NOMO-1 (cell line): ENCODE measurements at regions not wholly inside any gene's neighbourhood (a gene's known extent, or its start where the extent isn't known, plus 50 kb on each side); places are given as distances from the start of the nearest gene placed in this dataset.

Experiments used
- DNase-seq, 2 experiments: peaks; one replicate each; lab custom pipeline; 2025; ENCODE audit not compliant: unreplicated experiment in 2 of 2; lab: John Stamatoyannopoulos, UW

DNA sequence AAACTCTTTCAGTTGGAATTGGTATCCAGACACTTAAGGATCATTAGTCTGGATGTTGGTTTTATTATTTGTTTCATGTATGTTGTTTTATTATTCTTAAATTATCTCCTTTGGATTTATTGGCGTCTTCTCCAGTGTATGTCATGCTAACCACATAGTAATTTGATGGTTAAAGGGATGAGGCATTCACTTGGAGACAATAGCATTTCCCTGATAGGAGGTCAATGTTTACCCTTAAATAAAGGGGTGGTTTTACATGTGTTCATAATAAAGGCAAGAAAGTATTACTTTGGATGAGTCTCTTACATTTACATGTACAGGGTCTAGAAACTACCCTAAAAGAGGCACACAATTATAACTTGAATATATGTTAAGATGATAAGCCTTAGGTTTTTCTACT, 51.2 kb upstream of the RNF144B start:
- no peak for DNase-seq

DNA sequence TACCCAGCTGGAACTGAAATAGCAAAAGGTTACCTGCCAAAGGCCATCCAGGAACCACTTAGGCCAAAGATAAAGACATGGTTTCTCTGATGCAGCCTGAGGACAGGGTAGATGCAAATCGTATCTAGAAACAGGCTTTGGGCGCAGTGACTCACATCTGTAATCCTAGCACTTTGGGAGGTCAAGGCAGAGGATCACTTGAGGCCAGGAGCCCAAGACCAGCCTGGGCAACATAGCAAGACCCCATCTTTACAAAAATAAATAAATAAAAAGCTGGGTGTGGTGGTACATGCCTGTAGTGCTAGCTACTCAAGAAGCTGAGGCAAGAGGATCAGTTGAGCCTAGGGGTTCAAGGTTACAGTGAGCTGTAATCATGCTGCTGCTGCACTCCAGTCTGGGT, 52.9 kb upstream of the RNF144B start:
- DNase-seq, result no peak

DNA sequence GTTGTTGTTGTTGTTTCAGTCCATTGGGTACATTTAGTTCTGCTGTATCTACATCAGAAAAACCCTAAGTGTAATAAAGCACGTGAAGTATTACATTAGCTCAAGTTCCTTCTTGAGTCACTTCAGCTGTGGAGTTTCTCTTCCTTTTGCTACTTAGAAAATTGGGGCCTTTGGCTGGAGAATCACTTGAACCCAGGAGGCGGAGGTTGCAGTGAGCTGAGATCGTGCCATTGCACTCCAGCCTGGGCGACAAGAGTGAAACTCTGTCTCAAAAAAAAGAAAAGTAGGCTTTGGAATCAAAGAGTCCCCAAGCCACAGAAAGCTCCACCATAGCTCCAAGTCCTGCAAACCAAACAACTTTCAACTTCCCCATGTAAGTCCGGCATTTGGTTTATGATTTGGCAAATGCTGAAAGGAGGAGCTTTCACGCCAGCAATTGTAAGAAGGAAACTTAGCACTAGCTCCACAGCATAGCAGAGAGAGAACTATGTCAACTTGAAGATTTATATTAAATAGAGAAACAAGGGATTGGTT, 56.5 kb upstream of the RNF144B start:
- DNase-seq, result peak; percentile 56 to 85

DNA sequence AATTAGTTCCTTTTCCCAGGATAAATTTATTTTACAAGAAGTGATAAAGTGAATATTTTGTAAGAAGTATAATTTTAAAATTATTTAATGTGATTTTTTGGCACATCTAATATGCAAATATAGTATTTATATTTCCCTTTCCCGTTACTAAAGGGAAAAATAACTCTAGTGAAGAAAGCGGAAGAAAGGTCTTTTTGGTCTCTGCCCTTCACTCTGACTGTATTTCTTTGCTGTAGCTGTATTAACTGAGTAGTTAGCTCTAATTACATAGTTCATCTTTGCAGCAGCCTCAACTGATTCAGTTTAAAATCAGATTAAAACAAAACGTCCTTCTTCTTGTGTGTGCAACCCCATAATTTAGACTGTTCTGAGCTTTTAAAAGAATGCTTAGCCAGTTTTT, 57.4 kb upstream of the RNF144B start:
- DNase-seq, result peak; percentile 22 to 50

DNA sequence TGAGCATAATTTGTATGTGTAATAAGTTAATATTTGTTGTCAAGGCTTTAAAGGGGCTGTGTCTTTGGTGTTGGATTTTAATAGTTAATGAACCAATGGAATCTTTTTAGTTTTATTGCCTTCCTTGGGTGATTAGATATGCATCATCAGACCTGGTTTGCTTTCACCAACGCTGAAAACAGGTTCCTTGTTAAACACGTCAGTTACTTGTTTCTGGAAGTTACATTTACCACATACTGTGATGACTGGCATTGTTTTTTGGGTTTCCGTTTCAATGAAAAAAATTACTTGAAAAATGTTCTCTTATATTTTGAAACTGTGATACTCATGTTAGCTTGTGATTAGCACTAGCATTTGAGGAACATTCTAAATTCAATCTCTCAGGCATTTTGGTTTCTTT, 58.6 kb upstream of the RNF144B start:
- DNase-seq, result no peak

DNA sequence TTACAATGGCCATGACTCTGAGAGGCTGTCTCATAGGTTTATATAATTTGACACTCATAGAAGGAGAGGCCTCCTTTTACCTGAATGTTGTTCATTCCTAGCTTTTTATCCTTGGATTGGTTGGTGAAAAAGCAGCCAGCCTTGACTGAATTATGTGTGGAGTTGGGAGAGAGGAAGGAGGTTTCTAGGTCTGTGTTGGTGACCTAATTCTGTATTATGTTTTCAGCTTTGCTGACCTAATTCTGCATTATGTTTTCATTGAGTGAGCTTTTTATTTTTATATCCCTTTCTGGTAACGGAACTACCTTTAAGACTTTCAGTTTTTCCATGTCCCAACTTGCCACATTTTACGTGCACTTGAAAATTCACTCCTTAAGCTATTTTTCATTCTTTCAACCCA, 59.1 kb upstream of the RNF144B start:
- no peak for DNase-seq

DNA sequence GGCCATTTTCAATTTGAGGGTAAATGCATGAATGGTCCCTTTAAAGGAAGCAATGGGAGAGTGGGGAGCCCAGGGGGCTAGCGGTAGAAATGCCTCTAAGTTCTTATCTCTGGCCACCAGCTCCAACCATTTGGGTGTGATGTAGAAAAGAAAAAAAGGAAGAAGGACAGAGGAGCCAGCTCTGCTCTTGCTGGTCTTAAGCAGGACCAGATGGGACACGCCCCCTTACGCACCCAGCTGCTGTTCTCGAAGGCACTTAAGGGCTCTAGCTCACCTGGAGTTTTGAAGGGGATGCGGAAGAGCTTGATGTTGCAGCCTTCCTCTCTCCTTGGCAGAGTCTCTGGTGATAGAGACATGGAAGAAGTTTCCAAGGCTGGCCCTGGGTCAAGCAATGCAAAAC, 59.5 kb upstream of the RNF144B start:
- no peak for DNase-seq

DNA sequence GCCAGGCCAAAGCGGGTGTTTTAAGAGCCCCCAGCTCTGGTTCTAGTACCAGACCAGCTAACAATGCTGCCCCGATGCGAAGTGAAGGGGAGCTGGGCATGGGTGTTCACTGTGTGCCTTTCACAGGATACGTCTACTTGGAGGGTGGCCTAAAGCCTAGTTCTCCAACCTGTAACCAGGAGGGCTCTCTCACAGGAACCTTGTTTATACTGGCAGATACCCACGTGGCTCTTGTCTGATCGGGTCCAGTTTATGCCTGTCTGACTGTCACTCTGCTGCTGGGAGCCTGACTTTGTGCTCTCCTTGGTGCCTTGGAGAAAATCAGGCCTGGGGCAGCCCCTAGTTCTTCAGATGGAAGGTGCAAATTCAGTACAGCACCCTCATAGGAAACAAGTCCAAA, 60.2 kb upstream of the RNF144B start:
- DNase-seq, result no peak

DNA sequence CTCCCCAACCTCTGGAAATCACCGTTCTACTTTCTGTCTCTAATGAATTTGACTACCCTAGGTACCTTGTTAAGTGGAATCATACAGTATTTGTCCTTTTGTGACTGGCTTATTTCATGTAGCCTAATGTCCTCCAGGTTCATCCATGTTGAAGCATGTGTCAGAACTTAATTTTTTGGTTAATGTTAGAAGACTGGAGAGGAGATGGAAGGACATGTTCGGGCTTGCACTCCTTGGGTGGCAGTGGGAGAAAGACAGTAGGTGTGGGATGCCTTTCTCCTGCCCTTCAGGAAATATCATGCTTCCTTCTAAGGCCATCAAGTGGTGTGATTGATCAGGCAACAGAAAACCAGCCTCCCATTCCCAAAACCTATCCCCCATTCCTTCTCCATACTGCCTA, 61.1 kb upstream of the RNF144B start:
- no peak for DNase-seq

DNA sequence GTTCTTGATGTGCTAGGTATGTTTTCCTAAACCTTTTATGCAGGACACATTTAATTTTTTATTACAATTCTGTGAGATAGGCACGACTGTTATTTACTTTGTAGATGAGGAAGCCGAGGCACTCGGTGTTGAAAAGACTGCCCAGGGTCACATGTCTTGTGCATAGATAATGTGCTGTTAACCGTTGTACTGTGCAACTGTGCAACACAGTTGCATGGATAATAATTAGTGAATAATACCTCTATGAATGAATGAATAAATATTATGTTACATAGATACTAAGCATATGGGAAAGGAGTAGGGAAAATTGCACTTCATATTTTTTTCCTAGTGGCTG, 60.3 kb upstream of the DEK start:
- DNase-seq, result no peak

DNA sequence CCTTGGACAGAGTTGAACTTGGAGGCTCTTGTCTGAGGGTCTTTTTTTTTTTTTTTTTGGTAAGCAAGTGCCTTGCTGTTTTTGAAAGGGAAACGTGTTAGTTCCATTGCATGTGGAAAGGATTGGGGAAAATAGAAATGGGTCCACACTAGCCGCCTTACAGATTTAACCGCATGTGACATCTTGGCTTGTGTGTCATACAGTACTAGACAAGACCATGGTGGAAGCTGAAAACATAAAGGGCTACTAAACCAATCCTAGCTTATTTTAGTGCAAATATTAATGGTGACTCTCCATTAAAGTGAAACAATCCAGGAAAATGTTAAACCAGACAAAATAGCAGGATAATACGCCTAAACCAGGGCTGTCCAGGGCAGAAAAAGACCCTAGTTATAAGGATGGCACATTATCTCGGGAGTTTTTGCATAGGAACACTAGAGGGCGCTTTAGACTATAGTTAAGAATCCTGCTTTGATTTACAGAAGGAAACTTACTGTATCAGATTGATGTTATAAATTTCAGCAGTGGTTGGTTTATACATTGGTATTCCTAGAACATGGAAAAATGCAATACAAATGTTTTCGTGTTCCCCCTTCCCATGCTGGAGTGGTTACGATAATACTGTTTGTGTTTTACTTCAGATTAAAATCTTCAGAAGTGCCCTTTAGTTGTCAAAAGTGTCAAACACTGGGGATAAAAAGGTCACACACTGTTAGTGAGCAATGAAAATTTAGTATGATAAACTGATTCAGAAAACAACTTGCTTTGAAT, 59.8 kb upstream of the DEK start:
- DNase-seq, result peak in 1 of 2 experiments; percentile 70

DNA sequence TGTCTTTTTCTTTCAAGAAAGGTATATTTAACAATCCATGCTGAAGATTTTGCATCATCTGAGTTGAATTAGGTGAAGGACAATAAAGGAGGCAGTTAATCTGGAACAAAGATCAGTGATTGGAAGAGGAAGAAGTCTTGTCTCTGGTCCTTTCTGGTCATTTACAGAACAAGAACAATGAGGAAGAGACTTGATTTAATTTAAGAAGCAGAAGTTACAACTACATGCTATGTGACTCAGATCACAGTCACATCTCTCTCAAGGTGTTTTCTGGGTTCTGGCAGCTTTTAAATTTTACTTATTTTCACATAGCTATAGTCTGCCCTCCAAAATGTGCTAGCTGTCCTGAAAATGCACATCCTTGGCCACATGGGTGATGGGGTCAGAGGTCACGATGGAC, 53.5 kb upstream of the DEK start:
- peak in 1 of 2 experiments; percentile 23 for DNase-seq

DNA sequence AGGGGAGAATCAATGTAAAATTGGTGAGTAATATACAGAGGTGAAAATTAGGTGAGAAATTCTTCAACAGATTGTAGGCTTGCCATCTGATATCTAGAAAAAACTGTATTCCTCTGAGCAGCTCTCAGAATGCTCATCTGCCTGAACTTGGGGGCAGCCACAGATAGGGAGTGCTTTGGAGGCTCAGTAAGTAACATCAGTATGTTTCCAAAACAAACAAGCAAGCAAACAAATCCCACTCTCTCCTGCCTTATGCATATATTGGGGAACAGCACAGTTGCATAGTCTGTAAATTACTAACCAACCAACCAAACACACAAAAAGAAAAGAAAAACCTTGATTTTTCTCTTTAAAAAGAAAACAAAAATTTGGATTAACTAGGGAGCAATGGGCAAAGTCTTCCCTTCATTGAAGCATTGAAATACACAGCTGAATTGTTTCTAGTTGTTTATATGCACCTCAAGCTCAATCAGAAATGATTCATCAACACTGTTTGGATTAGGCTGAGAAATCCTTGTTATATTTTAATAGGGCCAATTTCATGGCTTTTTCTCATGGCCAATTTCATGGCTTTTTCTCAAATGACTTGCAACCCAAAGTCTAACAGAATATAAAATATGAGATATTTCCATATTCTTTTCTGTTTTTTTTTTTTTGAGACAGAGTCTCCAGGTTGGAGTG, 50.1 kb upstream of the DEK start:
- no peak for DNase-seq
